HG02623 (cell line): ENCODE measurements at regions not wholly inside any gene's neighbourhood (a gene's known extent, or its start where the extent isn't known, plus 50 kb on each side); places are given as distances from the start of the nearest gene placed in this dataset.
A peak's percentile ranks its signal among the peaks of the same experiment; 100 is the strongest.

ENCODE experiments used
- ATAC-seq: cut with Tn5 transposase; IDR thresholded peaks from one replicate; pipeline ENCODE4 v1.9.1; 2021; ENCODE audit warnings: moderate library complexity; ENCODE audit not compliant: unreplicated experiment

DNA sequence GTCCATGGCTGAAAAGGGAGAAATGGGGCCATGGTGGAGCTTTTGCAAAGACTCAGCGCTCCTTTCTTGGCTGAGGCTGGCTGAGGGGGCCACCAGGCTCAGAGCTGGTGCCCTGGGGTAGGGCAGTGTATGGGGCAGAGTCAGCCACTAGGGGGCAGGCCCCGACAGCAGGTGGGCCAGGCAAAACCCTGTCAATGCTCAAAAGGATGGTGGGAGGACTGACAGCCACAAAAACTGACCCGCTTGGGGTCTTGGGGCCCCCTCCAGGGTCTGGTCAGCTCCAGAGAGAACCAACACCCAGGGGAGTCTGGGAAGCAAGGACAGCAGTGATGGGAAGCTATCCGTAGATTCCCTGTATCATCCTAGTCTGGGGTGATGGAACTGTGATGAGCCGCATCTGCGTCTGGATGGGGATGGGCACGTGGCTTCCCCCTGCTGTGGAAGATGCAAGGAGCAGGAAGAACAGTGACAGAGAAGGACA, 306.9 kb downstream of the DHX35 start:
- peak; percentile 66 for ATAC-seq

DNA sequence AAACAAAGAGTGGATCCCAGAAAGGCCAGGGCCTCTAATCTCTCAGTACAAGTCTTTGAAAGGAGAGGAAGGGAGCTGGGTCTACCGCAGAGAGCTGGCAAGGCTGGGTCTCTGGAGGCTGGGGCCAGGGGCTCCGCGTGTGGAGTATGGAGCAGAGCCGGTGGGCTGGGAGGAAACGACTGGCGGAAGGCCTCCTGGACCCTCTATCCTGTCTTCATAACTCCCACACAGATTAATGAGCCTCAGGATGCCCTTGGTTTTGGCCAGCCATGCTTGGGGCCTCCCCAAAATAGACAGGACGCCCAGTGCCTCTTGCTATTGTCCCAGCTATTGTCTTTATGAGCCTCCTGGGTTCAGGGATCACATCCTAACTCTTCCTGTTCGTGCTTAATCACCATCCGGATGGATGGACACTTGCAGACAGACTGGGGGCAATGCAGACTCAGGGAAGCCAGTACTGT, 306.4 kb downstream of the DHX35 start:
- ATAC-seq, result no peak

DNA sequence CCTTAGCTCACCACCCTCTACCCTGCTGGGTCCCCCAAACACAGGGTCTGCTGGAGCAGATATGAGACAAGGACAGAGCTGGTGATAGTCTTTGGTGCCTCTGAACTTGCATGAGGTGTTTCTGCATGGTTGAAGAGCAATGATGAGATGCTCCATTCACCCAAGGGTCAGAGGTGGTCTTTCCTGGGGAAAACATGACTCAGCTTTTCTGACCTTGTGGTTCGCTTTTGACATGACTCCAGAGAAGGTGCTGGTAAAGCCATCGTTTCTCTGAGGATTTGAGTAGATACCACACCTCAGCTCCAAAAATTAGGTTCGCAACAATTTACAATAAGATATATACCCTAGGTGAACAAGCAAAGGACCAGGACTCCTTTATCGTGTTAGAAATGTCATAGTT, 304.8 kb downstream of the DHX35 start:
- no peak for ATAC-seq

DNA sequence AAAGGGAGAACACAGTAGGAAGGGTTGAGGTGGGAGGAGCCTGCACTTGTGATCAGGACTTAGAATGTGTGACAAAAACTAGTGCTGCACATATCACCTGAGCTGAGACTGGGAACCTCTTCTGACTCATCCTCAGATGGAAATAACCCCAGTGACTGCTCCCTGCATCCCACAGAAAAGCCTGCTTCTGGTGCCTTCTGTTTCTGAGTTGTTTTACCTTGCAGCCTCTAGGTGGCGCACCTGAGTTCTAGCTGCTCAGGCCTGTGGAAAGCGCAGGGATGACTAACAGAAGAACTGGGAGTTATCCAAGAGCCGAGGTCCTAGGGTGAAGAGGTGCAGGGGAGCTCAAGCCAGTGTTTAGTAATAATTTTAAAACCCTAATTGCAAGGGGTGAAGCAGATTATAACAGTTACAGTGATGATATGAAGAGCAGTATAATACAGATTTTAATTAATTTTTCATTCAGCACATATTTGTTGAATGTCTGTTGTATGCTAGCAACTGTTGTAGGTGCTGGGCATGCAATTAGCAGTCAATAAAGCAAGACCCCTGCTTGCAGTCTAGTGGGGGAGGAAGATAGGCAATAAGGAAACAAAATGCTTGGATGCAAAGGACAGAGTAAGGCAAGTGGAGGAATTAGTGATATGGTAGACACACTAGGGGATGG, 302.5 kb downstream of the DHX35 start:
- ATAC-seq, result no peak

DNA sequence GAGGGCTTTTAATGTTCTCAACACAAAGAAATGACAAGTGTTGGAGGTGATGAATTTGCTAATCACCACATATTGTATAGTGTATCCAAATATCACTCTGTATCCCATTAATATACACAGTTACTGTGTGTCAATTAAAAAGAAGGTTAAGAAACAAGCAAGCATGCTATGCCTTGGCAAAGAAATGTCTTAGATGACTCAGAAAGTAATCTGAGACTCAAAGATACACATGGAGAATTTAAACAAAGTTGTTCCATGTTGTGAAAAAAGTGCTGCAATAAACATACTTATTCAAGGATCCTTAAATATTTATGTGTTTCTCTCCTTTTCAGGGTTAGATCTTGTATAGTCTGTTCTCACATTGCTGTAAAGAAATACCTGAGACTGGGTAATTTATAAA, 300.9 kb downstream of the DHX35 start:
- ATAC-seq, result no peak

DNA sequence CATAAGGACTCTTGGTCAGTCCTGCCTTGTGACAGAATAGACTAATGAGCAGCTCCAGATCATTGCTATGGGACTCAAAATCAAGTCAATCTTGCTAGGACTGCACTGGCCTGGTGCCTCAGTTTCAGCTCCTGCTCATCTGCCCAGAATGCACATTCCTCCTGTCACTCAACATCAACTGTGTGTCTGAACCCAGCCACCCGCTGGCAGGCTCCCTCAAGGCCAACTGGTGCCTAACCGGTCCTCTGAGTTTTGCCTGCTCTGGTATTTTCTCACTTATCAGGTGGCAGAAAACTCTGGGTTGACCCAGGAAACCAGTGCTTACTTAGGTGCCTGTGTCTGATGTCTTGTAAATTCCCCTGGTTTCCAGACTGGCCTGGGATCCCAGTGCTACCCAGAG, 297.7 kb downstream of the DHX35 start:
- ATAC-seq, result no peak

DNA sequence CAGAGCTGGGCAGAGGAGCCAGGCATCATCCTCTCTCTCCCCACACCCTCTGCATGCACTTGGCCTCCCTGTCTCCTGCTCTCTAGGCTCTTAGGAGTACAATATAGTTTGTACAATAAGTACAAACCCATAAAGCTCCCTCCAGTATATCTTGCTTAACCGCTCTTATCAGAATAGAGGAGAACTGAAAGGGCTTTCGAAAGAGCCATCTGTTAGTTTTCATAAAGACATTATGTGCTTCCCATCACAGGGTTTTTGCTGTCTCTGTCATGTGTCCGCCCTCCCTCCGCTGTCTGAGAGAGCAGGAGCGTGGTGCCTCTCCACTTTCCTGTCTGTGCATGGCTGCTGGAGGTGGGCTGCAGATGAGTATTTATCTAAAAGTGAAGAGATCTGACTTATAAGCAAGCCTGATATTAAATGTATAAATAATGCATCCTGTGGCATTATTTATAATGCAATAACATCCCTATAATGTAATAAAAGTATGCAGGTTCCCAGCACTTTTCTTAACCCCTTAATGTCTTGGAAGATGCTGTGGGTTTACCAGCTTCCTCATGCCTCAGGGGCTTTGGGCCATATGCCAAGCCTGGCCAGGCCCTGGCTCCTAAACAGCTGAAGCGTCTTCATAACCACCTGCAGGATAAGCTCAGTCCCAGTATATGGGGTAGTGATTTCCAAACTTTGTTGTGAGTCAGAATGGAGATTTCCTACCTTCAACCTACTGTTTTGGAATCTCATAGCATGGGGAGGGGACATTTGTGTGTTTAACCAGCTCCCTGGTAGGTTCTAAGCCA, 297.1 kb downstream of the DHX35 start:
- no peak for ATAC-seq

DNA sequence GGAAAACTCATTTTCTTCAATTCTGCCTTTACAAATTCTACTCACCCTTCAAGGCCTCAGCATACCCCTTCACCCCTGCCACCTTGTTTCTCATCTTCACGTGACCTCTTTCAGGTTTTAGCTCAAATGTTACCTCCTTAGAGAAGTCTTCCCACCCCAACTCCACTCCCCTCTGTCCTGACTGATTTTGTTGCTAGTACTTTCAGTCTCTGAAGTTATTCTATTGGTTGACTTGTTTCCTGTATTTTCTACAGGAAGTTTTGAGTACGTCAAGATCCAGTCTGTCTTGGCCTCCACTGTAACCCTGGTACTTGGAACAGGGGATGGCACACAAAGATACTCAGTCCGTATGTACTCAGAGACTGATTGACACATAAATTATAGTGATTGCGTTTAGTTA, 296.1 kb downstream of the DHX35 start:
- ATAC-seq, result no peak

DNA sequence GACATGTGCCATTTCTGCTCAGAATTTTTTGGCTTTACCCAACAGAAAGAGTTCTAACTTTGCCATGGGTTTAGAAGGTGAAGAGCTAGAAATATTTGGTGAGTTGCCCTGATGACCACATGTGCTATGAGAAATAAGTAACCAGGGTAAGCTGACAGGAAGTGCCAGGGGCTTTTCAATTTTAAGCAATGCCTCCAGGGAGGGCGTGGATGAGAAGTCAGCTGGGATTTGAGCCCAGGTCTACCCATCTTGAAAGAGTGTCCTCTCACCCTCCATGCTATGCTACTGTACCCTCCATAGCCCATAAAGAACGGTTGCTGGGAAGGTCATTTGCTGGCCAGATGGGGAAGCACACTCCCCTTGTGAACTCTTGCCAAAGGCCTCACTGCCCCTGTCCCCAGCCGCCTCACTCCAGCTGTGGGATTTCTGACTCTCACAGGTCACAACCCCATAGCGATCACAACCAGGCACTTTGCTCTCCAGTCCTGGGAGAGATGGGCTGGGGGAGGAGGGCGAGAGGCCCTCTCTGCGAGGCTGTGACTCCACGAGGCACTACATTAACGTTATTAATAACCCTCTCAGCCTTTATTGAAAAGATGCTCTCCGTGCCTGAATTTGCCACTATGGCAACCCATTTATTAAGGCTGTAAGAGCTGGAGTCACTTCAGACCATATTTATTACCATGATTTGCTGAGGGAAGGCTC, 291.1 kb downstream of the DHX35 start:
- ATAC-seq, result no peak

DNA sequence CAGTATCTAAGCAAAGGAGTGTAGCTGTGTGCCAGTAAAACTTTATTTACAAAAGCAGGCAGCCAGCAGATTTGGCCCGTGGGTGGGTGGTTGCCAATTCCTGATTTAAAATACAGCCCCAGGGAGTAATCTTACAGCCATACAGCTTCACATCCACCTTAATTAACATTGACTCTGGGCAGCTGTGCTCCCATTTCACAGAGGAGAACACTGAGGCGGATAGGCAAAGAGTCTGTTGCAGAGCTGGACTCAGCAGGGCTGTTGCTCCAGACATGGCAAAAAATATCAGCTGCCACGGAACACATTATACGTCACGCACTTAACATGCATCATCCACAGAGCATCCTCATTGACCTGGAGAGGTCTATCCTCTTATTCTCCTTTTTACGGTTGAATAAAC, 289.9 kb downstream of the DHX35 start:
- ATAC-seq, result no peak

DNA sequence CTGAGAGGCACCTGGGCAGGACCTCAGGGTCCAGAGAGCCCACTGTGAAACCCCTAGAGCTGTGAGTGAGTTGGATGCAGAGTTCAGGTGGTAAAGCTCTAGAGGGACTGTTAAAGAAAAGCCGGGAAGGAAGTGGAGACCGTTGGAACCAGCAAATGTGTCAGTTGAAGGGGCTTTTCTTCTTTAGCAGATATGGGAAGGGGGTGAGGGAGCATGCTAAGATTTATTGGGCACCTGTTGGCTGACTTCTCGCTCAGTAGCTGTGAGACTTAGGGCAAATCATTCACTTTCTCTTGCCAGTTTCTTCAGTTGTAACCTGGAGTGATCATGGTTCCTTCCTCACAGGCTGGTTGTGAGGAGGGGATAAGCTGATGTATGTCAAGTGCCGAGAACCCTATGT, 287.7 kb downstream of the DHX35 start:
- ATAC-seq, result no peak

DNA sequence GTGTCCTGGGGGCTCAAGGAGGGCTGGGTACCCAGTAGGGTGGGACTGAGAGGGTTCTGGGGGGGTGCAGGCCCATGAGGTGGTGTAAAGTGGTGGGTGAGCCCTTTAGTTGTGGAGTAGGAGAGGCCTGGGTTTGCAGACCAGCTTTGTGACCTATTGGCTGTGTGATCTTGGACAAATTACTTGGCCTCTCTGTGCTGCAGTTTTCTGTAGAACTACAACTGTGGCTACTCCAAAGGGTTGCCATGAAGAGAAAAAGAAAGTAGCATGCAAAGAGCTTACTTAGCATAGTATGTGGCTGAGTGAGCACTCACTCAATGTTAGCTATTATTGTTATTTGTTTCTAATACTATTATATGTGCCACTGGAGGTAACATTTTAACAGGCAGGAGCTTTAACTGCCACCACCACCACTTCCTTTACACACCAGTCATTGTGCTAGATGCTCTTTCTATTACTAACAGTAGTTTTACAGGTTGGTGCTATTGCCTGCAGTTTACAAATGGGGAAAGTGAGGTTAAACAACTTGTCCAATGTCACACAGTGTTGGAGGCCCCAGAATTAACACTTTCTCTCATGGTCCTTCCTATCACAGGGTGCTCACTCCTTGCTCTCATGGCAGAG, 286.8 kb downstream of the DHX35 start:
- no peak for ATAC-seq

DNA sequence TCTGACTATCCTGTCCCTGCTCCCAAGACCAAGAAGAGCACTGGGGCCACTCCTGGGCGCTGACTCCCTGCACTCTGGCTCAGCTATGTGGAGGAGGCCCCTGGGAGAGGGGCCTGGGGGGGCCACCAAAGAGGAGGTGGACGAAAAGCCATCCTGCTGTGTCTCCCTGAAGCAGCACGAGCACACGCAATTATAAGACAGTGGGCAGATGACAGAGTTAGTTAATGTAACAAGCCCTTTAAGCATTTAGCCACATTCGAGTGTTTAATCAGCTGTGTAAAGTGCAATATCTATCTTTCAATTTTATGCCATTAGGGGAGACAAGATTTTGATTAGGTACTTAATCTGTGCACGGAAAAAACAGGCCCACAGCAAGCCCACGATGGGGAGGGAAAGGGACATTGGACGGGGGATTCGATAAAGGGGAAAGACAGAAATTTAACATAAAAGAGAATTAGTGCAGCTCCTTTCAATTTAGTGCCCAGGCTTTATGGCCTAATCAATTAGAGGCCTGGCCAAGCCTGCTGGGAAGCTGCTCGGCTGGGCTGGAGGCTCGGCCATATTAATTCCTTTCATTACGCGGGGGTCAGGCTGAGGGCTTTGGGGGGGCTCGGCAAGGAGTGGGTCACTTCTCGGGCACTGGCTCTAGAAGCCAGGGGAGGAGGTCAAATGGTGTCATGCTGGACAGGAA, 286.2 kb downstream of the DHX35 start:
- no peak for ATAC-seq

DNA sequence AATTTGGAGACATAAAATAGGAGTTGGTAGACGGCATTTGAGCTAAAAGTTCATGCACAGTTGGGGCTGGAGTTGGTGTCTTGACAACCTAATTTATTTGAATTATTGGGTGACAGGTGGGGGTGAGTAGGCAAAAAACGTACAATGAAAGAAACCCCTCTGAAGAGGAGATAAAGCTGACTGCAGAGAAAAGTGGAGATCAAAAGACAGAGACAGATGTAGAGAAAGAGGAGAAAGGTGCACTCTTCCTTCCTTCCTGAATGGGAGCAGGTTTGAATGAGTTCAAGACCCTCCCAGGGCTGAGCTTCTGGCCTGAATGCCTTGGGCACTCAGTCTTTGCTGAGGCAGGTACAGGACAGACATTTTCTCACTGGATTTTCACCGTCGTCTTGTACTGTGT, 284.3 kb downstream of the DHX35 start:
- ATAC-seq, result no peak

DNA sequence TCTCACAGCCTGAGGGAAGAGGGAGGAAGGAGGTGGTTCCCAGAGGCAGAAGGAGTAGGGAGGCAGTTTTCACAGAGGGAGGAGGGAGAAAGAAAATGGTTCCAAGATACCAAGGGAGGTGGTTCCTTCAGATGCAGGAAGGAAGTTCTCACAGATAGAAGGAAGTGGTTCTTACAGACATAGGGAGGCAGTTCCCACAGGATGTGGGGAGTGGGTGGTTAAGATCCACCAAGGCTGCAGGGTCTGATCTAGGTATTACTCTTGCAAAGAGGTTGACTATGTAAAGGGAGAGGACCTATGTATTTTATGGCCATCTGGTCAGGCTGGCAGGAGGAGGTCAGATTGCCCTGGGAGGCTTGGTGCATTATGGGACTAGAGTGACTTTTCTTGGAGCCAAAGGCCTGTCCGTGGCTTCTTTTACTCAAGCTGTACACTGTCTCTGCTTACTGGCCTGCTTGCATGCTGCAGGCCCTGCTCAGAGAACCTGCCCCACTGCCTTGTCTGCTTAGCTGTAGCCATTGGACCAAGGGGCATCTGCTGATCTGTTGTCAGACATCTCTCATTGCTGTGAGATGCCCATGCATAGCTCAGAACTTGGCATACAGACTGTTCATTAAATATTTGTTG, 283.7 kb downstream of the DHX35 start:
- no peak for ATAC-seq

DNA sequence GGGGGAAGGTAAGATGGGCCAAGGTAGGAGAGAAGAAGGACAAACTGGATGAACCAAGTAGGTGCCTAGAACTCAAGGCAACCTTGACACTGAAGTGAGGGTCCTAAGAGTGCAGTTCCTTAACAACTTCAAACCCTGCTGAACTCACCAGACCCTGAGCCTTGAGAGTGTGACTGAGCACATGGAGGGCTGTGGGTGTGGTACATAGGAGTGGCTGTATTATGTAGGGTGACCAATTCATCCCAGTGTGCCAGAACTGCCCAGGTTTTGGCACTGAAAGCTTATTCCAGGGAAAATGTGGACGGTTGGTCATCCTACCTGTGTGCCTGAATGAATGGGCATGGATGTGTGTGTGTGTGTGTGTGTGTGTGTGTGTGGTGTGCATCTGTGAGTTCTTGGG, 281.8 kb downstream of the DHX35 start:
- no peak for ATAC-seq

DNA sequence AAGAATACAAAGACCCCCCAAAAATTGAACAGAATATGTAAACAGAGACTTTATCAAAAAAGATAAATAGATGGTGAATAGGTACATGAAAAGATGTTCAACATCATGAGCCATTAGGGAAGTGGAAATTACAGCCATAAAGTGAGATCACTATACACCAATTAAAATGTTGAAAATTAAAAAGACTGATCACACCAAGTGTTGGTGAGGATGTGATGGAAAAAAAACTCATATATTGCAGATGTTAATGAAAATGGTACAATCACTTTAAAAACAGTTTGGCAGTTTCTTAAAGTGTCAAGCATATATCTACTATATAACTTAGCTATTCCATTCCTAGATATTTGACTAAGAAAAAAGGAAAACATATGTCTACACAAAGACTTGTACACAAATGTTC, 280.5 kb downstream of the DHX35 start:
- ATAC-seq, result no peak

DNA sequence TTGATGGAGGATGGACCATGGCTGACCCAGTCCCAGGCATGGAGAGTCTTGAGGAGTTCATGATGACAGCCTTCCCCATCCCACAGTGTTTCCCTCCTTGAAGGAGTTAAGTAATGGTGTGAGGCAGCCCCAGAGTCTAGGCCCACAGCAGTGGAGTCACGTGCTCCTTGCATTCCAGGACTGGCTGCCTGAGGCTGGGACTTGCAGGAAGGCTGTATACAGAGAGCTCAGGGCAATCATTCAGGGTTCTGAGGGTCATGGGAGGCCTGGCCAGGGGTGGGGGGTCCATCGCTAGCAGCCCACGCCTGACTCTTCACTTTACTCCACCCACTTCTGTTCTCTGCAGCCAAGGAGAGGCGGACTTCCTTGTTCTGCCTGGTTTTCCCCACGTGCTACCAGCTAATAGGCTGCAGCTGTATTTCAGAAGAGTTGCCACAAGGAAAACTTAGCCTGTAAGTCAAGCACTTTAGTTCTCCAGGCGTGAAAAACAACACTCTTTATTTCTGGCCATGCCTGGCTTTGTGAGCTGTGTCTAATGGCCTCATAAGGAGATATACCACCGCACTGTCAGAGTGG, 272.5 kb downstream of the DHX35 start:
- ATAC-seq, result no peak

DNA sequence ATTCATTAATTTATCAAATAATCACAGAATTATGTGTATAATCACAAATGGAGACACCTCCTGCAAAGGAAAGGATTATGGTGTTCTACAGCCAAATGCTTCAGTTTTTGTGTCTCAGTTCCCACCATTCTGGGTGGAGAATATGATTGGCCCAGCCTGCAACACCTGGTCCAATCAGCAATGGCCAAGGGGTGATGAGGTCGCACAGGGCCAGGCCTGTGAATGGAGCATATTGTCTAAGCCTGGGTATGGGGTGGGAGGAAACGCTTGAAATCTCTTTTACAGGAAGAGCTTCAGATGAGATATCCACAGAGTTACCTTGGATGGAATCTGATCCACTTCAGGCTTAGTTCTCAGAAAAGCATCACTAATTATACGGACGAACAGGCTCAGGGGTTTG, 271.6 kb downstream of the DHX35 start:
- no peak for ATAC-seq

DNA sequence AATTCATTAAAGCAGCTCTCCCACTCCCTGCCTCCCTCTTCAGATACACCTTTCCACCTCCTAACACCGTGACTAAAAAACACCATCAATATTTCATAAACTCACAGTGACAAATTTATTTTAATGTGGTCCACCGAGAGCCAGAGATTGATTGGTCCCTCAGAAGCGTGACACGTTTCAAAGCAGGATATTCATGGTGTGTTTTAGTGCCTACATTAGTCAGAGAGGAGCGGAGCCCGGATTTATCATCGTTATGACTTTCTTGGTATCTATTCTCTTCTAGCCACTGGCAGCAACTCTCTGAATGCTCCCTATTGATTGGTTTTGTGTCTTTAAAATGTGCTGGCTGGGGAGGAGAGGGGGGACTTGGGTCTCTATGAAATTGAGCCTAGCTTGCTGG, 265.3 kb downstream of the DHX35 start:
- ATAC-seq, result no peak
